ENCODE measurements at regions not wholly inside any gene's neighbourhood (a gene's known extent, or its start where the extent isn't known, plus 50 kb on each side); places are given as distances from the start of the nearest gene placed in this dataset.

GRCh38 chr21:23245255-23245654 lies 2247.0 kb downstream of the NCAM2 start:
- DNase-seq (ENCODE audit: low spot score) (no peak), ATAC-seq (no peak)
- no peaks in the 10 kb centered on the region for H3K27me3 Mint-ChIP-seq
- no peak overlapping the region for H3K4me3 Mint-ChIP-seq
- H3K27ac Mint-ChIP-seq = no peak overlapping the region
- H3K9me3 Mint-ChIP-seq = peaks cover 25% of the 10 kb centered on the region
- H3K36me3 Mint-ChIP-seq = peaks cover 10% of the 10 kb centered on the region
- no peaks in the 10 kb centered on the region for H3K4me1 Mint-ChIP-seq (ENCODE audit: low read depth in 2 of 2)

- DNase-seq (ENCODE audit: low spot score) (no peak), ATAC-seq (no peak)
- Mint-ChIP-seq H3K27me3 (no peaks in the 10 kb centered on the region), H3K9me3 (peaks cover 6% of the 10 kb centered on the region), H3K27ac (no peak overlapping the region), H3K4me3 (no peak overlapping the region), H3K4me1 (ENCODE audit: low read depth in 2 of 2) (no peaks in the 10 kb centered on the region), H3K36me3 (no peaks in the 10 kb centered on the region)
These were observed 2225.7 kb downstream of the NCAM2 start for GRCh38 chr21:23223882-23224281.

- no peak overlapping the region for H3K4me3 Mint-ChIP-seq
- H3K27me3 Mint-ChIP-seq = no peaks in the 10 kb centered on the region
- H3K4me1 Mint-ChIP-seq (ENCODE audit: low read depth in 2 of 2) = no peaks in the 10 kb centered on the region
- no peak for ATAC-seq
- H3K9me3 Mint-ChIP-seq = peaks cover 9% of the 10 kb centered on the region
- no peak for DNase-seq (ENCODE audit: low spot score)
- peaks cover 5% of the 10 kb centered on the region for H3K36me3 Mint-ChIP-seq
- no peak overlapping the region for H3K27ac Mint-ChIP-seq
These were observed 2220.5 kb downstream of the NCAM2 start for GRCh38 chr21:23218667-23219066.

- H3K4me3 Mint-ChIP-seq = no peak overlapping the region
- H3K9me3 Mint-ChIP-seq = peaks cover 12% of the 10 kb centered on the region
- no peak for ATAC-seq
- H3K4me1 Mint-ChIP-seq (ENCODE audit: low read depth in 2 of 2) = no peaks in the 10 kb centered on the region
- peaks cover 9% of the 10 kb centered on the region for H3K36me3 Mint-ChIP-seq
- H3K27me3 Mint-ChIP-seq = no peaks in the 10 kb centered on the region
- no peak for DNase-seq (ENCODE audit: low spot score)
- no peak overlapping the region for H3K27ac Mint-ChIP-seq
These were observed 2219.4 kb downstream of the NCAM2 start for GRCh38 chr21:23217597-23217996.

GRCh38 chr21:23215261-23215660 lies 2217.1 kb downstream of the NCAM2 start:
- Mint-ChIP-seq H3K4me1 (ENCODE audit: low read depth in 2 of 2) (no peaks in the 10 kb centered on the region), H3K36me3 (peaks cover 9% of the 10 kb centered on the region), H3K27me3 (no peaks in the 10 kb centered on the region), H3K27ac (no peak overlapping the region), H3K9me3 (peaks cover 13% of the 10 kb centered on the region), H3K4me3 (no peak overlapping the region)
- no peak for DNase-seq (ENCODE audit: low spot score)
- no peak for ATAC-seq
